Activated CD4-positive, alpha-beta memory T cell treated with anti-CD3 and anti-CD28 coated beads for 36 hours (primary cell): ENCODE measurements at regions not wholly inside any gene's neighbourhood (a gene's known extent, or its start where the extent isn't known, plus 50 kb on each side); places are given as distances from the start of the nearest gene placed in this dataset.
A peak's percentile ranks its signal among the peaks of the same experiment; 100 is the strongest.
"Not testable (repeated sequence)": the region's sequence is repeated elsewhere in the genome, so short reads cannot be mapped to it uniquely, and the experiment has no call there.

ENCODE experiments used
- CTCF ChIA-PET: fragments of 350-600 bp; sonication (Branson Sonifier 250); formaldehyde crosslinking; loops from one replicate; lab custom pipeline; 2021; ENCODE audit warnings: antibody characterized with exemption, inconsistent platforms; lab: Charles Lee
- POLR2A ChIA-PET: fragments of 350-600 bp; sonication (Branson Sonifier 250); formaldehyde crosslinking; loops from one replicate; lab custom pipeline; 2021; ENCODE audit warnings: antibody characterized with exemption; lab: Charles Lee
- DNase-seq: peaks from one replicate; pipeline ENCODE4 v3.0.0-alpha.2; 2020
- H3K27ac Mint-ChIP-seq: one replicate; pipeline ENCODE4 v1.8.0; 2021; ENCODE audit warnings: mixed read lengths
- H3K27me3 Mint-ChIP-seq: one replicate; pipeline ENCODE4 v1.8.0; 2021; ENCODE audit warnings: mixed read lengths
- H3K36me3 Mint-ChIP-seq: one replicate; pipeline ENCODE4 v1.8.0; 2021; ENCODE audit warnings: mixed read lengths
- H3K4me1 Mint-ChIP-seq: one replicate; pipeline ENCODE4 v1.8.0; 2021; ENCODE audit warnings: low read depth, mixed read lengths
- H3K4me3 Mint-ChIP-seq: one replicate; pipeline ENCODE4 v1.8.0; 2021; ENCODE audit warnings: mild to moderate bottlenecking, mixed read lengths
- H3K9me3 Mint-ChIP-seq: one replicate; pipeline ENCODE4 v1.8.0; 2021; ENCODE audit warnings: mixed read lengths
- intact Hi-C: fragments of 100-400 bp; cut with micrococcal nuclease; formaldehyde crosslinking; loops from one replicate; pipeline ENCODE4 v1.15.1; 2023

DNA sequence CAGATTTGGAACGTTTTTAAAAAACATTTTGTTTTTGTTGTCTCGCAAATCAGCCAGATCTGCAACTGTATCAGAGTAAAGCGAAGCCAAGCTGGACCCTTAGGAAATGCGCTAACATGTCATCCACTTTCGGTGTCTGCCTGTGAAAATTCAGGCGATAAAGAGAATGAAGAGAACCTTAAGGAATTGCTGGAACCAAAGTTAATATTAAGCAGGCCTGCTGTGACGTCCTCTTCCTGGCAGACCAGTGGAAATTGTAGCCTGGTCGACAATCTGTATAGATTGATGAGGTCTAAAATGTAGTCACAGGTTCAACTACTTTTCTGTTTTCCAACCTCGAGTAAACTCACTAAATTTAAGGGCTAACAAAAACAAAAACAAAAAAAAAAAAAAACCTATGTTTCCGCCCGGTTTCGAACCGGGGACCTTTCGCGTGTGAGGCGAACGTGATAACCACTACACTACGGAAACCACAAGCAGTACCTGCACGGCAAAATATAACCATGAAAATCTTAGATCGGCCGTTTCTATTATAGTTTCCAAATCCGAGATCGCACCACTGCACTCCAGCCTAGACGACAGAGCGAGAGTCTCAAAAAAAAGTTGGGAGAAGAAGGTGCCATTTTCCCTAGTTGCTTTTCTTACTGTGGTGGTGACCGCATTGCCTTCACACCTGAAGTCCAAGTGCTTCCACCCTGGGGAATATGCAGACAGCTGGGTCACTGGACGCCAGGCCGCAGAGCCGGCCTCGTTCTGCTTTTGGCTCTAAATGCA, 70.2 kb upstream of the FCGR1A start:
- POLR2A ChIA-PET, intact Hi-C loops, CTCF ChIA-PET, H3K9me3 Mint-ChIP-seq, H3K4me3 Mint-ChIP-seq, H3K36me3 Mint-ChIP-seq, H3K4me1 Mint-ChIP-seq, H3K27me3 Mint-ChIP-seq: not testable (repeated sequence)
- H3K27ac Mint-ChIP-seq: peak overlapping the region; percentile 45
- DNase-seq: peak; percentile 66

DNA sequence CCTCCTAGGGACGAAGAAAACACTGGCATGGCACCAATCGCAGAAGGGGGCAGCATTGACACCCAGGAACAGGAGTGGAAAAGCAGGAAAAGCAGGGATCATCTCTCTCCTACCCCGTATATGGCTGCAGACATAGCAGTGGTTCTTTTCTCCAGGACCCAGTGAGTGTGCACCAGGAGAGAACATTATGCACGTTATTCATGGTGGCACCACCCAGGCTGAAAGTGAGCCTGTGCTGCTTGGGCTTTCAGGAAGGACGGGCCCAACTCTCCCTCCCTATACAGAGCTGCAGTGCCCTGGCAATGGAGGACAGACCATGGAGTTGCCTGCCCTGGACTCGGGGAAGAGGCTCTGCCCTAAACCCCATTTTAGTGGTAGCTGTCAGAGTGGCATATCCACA, 69.0 kb upstream of the FCGR1A start:
- H3K4me1 Mint-ChIP-seq, intact Hi-C loops, H3K27ac Mint-ChIP-seq, H3K9me3 Mint-ChIP-seq, H3K27me3 Mint-ChIP-seq, DNase-seq, H3K4me3 Mint-ChIP-seq, H3K36me3 Mint-ChIP-seq, CTCF ChIA-PET, POLR2A ChIA-PET: not testable (repeated sequence)

DNA sequence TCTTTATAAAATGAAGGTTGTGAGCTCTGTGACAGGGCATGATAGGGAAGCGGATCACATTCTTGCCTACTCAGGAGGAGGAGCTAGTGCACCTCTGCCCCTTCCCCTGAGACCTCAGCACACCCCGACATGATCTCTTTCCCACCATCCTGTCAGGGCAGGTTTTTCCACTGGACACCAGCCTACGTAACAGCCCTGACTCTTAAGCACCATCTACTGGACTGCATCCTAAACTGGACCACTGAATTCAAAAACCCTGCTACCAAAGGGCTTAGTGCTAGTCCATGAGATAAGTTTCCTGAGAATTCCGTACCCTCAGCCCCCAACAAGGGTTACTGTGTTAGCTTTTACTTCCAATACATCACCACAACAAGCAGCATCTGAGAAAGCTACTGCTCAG, 68.5 kb upstream of the FCGR1A start:
- H3K27me3 Mint-ChIP-seq, DNase-seq, H3K4me3 Mint-ChIP-seq, H3K9me3 Mint-ChIP-seq, intact Hi-C loops, CTCF ChIA-PET, H3K36me3 Mint-ChIP-seq, POLR2A ChIA-PET, H3K27ac Mint-ChIP-seq, H3K4me1 Mint-ChIP-seq: not testable (repeated sequence)

DNA sequence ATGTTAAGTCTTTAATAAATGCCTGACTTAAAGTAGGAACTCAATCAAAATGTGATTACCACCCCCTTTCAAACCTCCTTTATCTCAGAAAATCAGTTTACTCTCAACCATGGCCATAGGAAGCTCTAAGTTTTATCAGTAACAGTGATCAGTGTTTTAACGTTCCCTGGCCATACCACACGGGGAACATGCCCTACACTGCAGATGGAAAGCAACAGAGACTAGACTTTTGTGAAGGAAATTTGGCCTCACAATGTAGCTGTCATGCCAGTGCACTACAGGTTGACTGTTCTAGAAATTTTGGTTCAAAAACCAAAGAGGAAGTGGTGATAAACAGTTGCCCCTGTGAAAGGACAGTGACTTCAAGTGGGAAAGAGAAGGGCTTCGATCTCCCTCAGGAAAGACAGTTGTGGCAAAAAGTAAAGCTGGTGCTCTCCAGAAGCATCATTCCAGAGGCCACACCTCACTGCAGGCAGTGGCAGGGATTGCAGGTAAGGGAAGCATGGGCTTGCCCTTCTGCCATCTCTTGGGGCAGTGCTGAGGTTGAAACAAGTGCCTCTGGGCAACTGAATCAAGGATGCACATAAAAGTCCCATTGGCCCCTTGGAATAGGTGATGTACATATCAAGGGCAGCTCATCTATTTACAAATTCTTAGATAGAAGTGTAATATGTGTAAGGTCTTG, 57.7 kb upstream of the FCGR1A start:
- H3K27me3 Mint-ChIP-seq, H3K4me1 Mint-ChIP-seq, H3K36me3 Mint-ChIP-seq, intact Hi-C loops, DNase-seq, CTCF ChIA-PET, H3K27ac Mint-ChIP-seq, POLR2A ChIA-PET, H3K9me3 Mint-ChIP-seq, H3K4me3 Mint-ChIP-seq: not testable (repeated sequence)

DNA sequence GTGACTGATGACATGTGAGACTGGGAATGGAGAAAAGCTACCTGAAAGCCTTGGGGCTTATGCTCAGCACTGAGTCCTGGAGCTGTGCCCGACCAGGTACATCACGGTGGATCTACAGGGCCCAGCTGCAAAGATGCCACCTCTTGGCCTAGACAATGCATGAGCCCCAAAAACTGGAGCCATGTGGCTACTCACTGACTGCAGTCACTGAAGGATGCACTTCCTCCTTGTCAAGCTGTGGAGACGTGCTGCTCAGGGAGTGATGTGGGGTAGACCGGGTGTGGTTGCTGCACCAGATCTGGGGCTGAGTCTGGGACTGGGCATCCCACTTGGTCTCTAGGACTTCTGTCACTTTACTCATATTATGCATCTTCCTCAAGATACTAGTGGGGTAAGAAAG, 55.8 kb upstream of the FCGR1A start:
- POLR2A ChIA-PET: not testable (repeated sequence)

GRCh38 chr1:149728598-149728997, 53.9 kb upstream of the FCGR1A start:
- H3K4me3 Mint-ChIP-seq, H3K27ac Mint-ChIP-seq, intact Hi-C loops, H3K9me3 Mint-ChIP-seq, POLR2A ChIA-PET, H3K4me1 Mint-ChIP-seq, H3K36me3 Mint-ChIP-seq, H3K27me3 Mint-ChIP-seq, CTCF ChIA-PET, DNase-seq: not testable (repeated sequence)

More for the DNA sequence above, 55.8 kb upstream of the FCGR1A start:
- H3K27me3 Mint-ChIP-seq, H3K27ac Mint-ChIP-seq, H3K4me3 Mint-ChIP-seq, H3K9me3 Mint-ChIP-seq, intact Hi-C loops, H3K4me1 Mint-ChIP-seq, CTCF ChIA-PET, H3K36me3 Mint-ChIP-seq, DNase-seq: not testable (repeated sequence)
